Activated T-cell treated with anti-CD3 and anti-CD28 coated beads, Interleukin-2, amount 50 U/mL, for 24 hours (primary cell): ENCODE measurements at regions not wholly inside any gene's neighbourhood (a gene's known extent, or its start where the extent isn't known, plus 50 kb on each side); places are given as distances from the start of the nearest gene placed in this dataset.
"Not testable (repeated sequence)": the region's sequence is repeated elsewhere in the genome, so short reads cannot be mapped to it uniquely, and the experiment has no call there.

ENCODE experiments used
- DNase-seq: peaks from one replicate; pipeline ENCODE4 v3.0.0-alpha.2; 2020
- H3K27ac Mint-ChIP-seq: 2 replicates; pipeline ENCODE4 v1.8.0; 2020; ENCODE audit warnings: mild to moderate bottlenecking, mixed read lengths
- H3K27me3 Mint-ChIP-seq: 2 replicates; pipeline ENCODE4 v1.8.0; 2020; ENCODE audit warnings: mixed read lengths
- H3K36me3 Mint-ChIP-seq: 2 replicates; pipeline ENCODE4 v1.8.0; 2020; ENCODE audit warnings: low read depth, mixed read lengths
- H3K4me1 Mint-ChIP-seq: 2 replicates; pipeline ENCODE4 v1.8.0; 2020; ENCODE audit warnings: low read depth, mixed read lengths
- H3K4me3 Mint-ChIP-seq: 2 replicates; pipeline ENCODE4 v1.8.0; 2020; ENCODE audit warnings: mild to moderate bottlenecking, moderate library complexity, mixed read lengths
- H3K9me3 Mint-ChIP-seq: 2 replicates; pipeline ENCODE4 v1.8.0; 2020; ENCODE audit warnings: mixed read lengths

GRCh38 chr1:245025525-245025924 is 129.3 kb upstream of the KIF26B start:
- no peaks in the 10 kb centered on the region for H3K9me3 Mint-ChIP-seq
- peaks cover 5% of the 10 kb centered on the region for H3K4me1 Mint-ChIP-seq
- no peaks in the 10 kb centered on the region for H3K36me3 Mint-ChIP-seq
- H3K27me3 Mint-ChIP-seq = no peaks in the 10 kb centered on the region
- DNase-seq = no peak
- H3K4me3 Mint-ChIP-seq = no peak overlapping the region
- H3K27ac Mint-ChIP-seq = no peak overlapping the region

- Mint-ChIP-seq H3K4me1 (peaks cover 6% of the 10 kb centered on the region), H3K4me3 (no peak overlapping the region), H3K27ac (no peak overlapping the region), H3K9me3 (no peaks in the 10 kb centered on the region), H3K36me3 (no peaks in the 10 kb centered on the region), H3K27me3 (no peaks in the 10 kb centered on the region)
- no peak for DNase-seq
Measured at GRCh38 chr1:245023222-245023621, 131.6 kb upstream of the KIF26B start.

GRCh38 chr1:245019910-245020486 is 134.8 kb upstream of the KIF26B start:
- H3K9me3 Mint-ChIP-seq = no peaks in the 10 kb centered on the region
- no peaks in the 10 kb centered on the region for H3K36me3 Mint-ChIP-seq
- H3K4me1 Mint-ChIP-seq = peaks cover 7% of the 10 kb centered on the region
- DNase-seq = no peak
- no peak overlapping the region for H3K4me3 Mint-ChIP-seq
- H3K27ac Mint-ChIP-seq = no peak overlapping the region
- no peaks in the 10 kb centered on the region for H3K27me3 Mint-ChIP-seq

GRCh38 chr1:245016700-245017099 is 138.1 kb upstream of the KIF26B start:
- Mint-ChIP-seq H3K4me3 (no peak overlapping the region), H3K4me1 (peaks cover 7% of the 10 kb centered on the region), H3K27ac (no peak overlapping the region), H3K27me3 (no peaks in the 10 kb centered on the region), H3K36me3 (no peaks in the 10 kb centered on the region), H3K9me3 (no peaks in the 10 kb centered on the region)
- no peak for DNase-seq

GRCh38 chr1:245015031-245015430 is 139.8 kb upstream of the KIF26B start:
- H3K27ac Mint-ChIP-seq = no peak overlapping the region
- H3K36me3 Mint-ChIP-seq = no peaks in the 10 kb centered on the region
- DNase-seq = no peak
- H3K4me3 Mint-ChIP-seq = no peak overlapping the region
- H3K9me3 Mint-ChIP-seq = no peaks in the 10 kb centered on the region
- peaks cover 7% of the 10 kb centered on the region for H3K4me1 Mint-ChIP-seq
- no peaks in the 10 kb centered on the region for H3K27me3 Mint-ChIP-seq

GRCh38 chr1:245014247-245015029 is 140.3 kb upstream of the KIF26B start:
- Mint-ChIP-seq H3K4me1 (peaks cover 7% of the 10 kb centered on the region), H3K27me3 (no peaks in the 10 kb centered on the region), H3K27ac (no peak overlapping the region), H3K36me3 (no peaks in the 10 kb centered on the region), H3K4me3 (no peak overlapping the region), H3K9me3 (no peaks in the 10 kb centered on the region)
- DNase-seq = no peak

GRCh38 chr1:245010018-245010614 is 144.7 kb upstream of the KIF26B start:
- no peak for DNase-seq
- Mint-ChIP-seq H3K4me3 (no peak overlapping the region), H3K27ac (no peak overlapping the region), H3K9me3 (no peaks in the 10 kb centered on the region), H3K4me1 (no peaks in the 10 kb centered on the region), H3K36me3 (no peaks in the 10 kb centered on the region), H3K27me3 (no peaks in the 10 kb centered on the region)

GRCh38 chr1:245008761-245009160 is 144.4 kb upstream of the HNRNPU start:
- no peak for DNase-seq
- Mint-ChIP-seq H3K27me3 (no peaks in the 10 kb centered on the region), H3K4me3 (no peak overlapping the region), H3K27ac (no peak overlapping the region), H3K4me1 (no peaks in the 10 kb centered on the region), H3K36me3 (no peaks in the 10 kb centered on the region), H3K9me3 (no peaks in the 10 kb centered on the region)

GRCh38 chr1:245007852-245008251 is 143.5 kb upstream of the HNRNPU start:
- no peak for DNase-seq
- H3K9me3 Mint-ChIP-seq = no peaks in the 10 kb centered on the region
- H3K27ac Mint-ChIP-seq = no peak overlapping the region
- no peaks in the 10 kb centered on the region for H3K36me3 Mint-ChIP-seq
- no peaks in the 10 kb centered on the region for H3K4me1 Mint-ChIP-seq
- H3K4me3 Mint-ChIP-seq = no peak overlapping the region
- no peaks in the 10 kb centered on the region for H3K27me3 Mint-ChIP-seq

GRCh38 chr1:245003246-245003645 is 138.9 kb upstream of the HNRNPU start:
- DNase-seq = no peak
- Mint-ChIP-seq H3K9me3 (no peaks in the 10 kb centered on the region), H3K27ac (no peak overlapping the region), H3K36me3 (no peaks in the 10 kb centered on the region), H3K4me3 (no peak overlapping the region), H3K4me1 (peaks cover 2% of the 10 kb centered on the region), H3K27me3 (no peaks in the 10 kb centered on the region)

GRCh38 chr1:245001252-245001651 is 136.9 kb upstream of the HNRNPU start:
- peaks cover 2% of the 10 kb centered on the region for H3K4me1 Mint-ChIP-seq
- no peak overlapping the region for H3K27ac Mint-ChIP-seq
- H3K27me3 Mint-ChIP-seq = peaks cover 3% of the 10 kb centered on the region
- no peaks in the 10 kb centered on the region for H3K36me3 Mint-ChIP-seq
- DNase-seq = no peak
- H3K9me3 Mint-ChIP-seq = no peaks in the 10 kb centered on the region
- H3K4me3 Mint-ChIP-seq = no peak overlapping the region

GRCh38 chr1:245000872-245001188 is 136.5 kb upstream of the HNRNPU start:
- DNase-seq = no peak
- Mint-ChIP-seq H3K4me3 (no peak overlapping the region), H3K36me3 (no peaks in the 10 kb centered on the region), H3K4me1 (peaks cover 2% of the 10 kb centered on the region), H3K27me3 (peaks cover 3% of the 10 kb centered on the region), H3K27ac (no peak overlapping the region), H3K9me3 (no peaks in the 10 kb centered on the region)

GRCh38 chr1:244999644-245000043 is 135.3 kb upstream of the HNRNPU start:
- not testable (repeated sequence) for DNase-seq, H3K27me3 Mint-ChIP-seq, H3K9me3 Mint-ChIP-seq, H3K27ac Mint-ChIP-seq, H3K4me1 Mint-ChIP-seq, H3K4me3 Mint-ChIP-seq, H3K36me3 Mint-ChIP-seq

- DNase-seq = no peak
- no peaks in the 10 kb centered on the region for H3K36me3 Mint-ChIP-seq
- H3K4me1 Mint-ChIP-seq = peaks cover 2% of the 10 kb centered on the region
- peaks cover 3% of the 10 kb centered on the region for H3K27me3 Mint-ChIP-seq
- no peaks in the 10 kb centered on the region for H3K9me3 Mint-ChIP-seq
- no peak overlapping the region for H3K27ac Mint-ChIP-seq
- no peak overlapping the region for H3K4me3 Mint-ChIP-seq
Measured at GRCh38 chr1:244998717-244999346, 134.5 kb upstream of the HNRNPU start.
